Suprapubic skin (tissue), 4 donors: ENCODE measurements at regions not wholly inside any gene's neighbourhood (a gene's known extent, or its start where the extent isn't known, plus 50 kb on each side); places are given as distances from the start of the nearest gene placed in this dataset.

Experiments used
- DNase-seq, 2 donors: peaks; one replicate each; pipeline ENCODE4 v3.0.0-alpha.2; 2019; ENCODE audit warnings: low spot score in 2 of 2
- H3K27ac ChIP-seq: fragments of 200-600 bp; sonication (generic); one replicate; pipeline ENCODE4 v1.5.1; 2019
- H3K27me3 ChIP-seq: fragments of 200-600 bp; sonication (generic); one replicate; pipeline ENCODE4 v1.5.1; 2019
- H3K36me3 ChIP-seq: fragments of 200-600 bp; sonication (generic); one replicate; pipeline ENCODE4 v1.5.1; 2019
- H3K4me1 ChIP-seq: fragments of 200-600 bp; sonication (generic); one replicate; pipeline ENCODE4 v1.5.1; 2019
- H3K4me3 ChIP-seq: fragments of 200-600 bp; sonication (generic); one replicate; pipeline ENCODE4 v1.5.1; 2019; ENCODE audit warnings: mild to moderate bottlenecking
- H3K9me3 ChIP-seq: fragments of 200-600 bp; sonication (generic); one replicate; pipeline ENCODE4 v1.5.1; 2019
- EP300 ChIP-seq: sonication (generic); formaldehyde crosslinking; IDR thresholded peaks from one replicate; pipeline ENCODE4 v1.6.1; 2017; ENCODE audit warnings: antibody characterized with exemption
- POLR2A ChIP-seq, 2 donors: fragments of 450-650 bp; IDR thresholded peaks; one replicate each; pipeline ENCODE4 v1.6.1; 2017; ENCODE audit warnings: antibody characterized with exemption in 2 of 2, mild to moderate bottlenecking in 2 of 2, moderate library complexity in 2 of 2
- POLR2AphosphoS5 ChIP-seq, 3 donors: sonication (generic); formaldehyde crosslinking; IDR thresholded peaks; one replicate each; pipeline ENCODE4 v1.6.1; 2017; ENCODE audit warnings: antibody characterized with exemption in 3 of 3
- WGBS: methylation state at CpG from one replicate; pipeline ENCODE4 v1.1.5; 2018; 5-methylcytosine and 5-hydroxymethylcytosine counted together
- TF ChIP-seq, protein P1 (sequence below), 2 donors: fragments of 200-600 bp in 1 of 2; fragments of 450-650 bp in 1 of 2; sonication (generic) in 1 of 2; IDR thresholded peaks; one replicate each; pipeline ENCODE4 v1.5.1; 2016 to 2019; ENCODE audit warnings: antibody characterized with exemption in 2 of 2, mild to moderate bottlenecking in 1 of 2, moderate library complexity in 1 of 2

DNA sequence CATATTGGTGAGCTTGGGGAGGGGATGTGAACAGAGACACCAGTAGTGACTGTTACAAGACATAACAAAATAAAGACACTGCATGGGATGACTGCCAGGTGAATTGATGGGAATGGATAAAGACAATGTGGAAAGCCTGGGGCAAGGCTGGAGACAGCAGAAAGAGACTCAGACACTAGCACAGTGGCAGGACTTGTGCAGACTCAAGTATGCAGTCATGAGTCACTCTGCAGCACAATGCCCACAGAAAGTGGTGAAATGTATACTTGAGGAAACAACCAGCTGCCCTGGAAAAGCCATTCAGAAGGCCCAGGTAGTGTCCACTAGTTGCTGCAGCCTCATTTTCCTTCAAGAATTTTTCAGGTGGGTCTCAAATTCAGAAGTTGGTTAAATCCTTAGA, 452.3 kb downstream of the MID1IP1 start:
- Histone ChIP-seq H3K4me3 (no peak overlapping the region), H3K4me1 (no peaks in the 10 kb centered on the region), H3K27ac (no peak overlapping the region), H3K36me3 (no peaks in the 10 kb centered on the region), H3K9me3 (no peaks in the 10 kb centered on the region), H3K27me3 (no peaks in the 10 kb centered on the region)
- no peak for DNase-seq
- TF ChIP-seq EP300 = no peak
- no peak for TF ChIP-seq POLR2A (IDR thresholded peaks at IDR 0.05)
- no peak for TF ChIP-seq POLR2AphosphoS5 (IDR thresholded peaks at IDR 0.05)
- TF ChIP-seq, protein P1, sequence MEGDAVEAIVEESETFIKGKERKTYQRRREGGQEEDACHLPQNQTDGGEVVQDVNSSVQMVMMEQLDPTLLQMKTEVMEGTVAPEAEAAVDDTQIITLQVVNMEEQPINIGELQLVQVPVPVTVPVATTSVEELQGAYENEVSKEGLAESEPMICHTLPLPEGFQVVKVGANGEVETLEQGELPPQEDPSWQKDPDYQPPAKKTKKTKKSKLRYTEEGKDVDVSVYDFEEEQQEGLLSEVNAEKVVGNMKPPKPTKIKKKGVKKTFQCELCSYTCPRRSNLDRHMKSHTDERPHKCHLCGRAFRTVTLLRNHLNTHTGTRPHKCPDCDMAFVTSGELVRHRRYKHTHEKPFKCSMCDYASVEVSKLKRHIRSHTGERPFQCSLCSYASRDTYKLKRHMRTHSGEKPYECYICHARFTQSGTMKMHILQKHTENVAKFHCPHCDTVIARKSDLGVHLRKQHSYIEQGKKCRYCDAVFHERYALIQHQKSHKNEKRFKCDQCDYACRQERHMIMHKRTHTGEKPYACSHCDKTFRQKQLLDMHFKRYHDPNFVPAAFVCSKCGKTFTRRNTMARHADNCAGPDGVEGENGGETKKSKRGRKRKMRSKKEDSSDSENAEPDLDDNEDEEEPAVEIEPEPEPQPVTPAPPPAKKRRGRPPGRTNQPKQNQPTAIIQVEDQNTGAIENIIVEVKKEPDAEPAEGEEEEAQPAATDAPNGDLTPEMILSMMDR (IDR thresholded peaks at IDR 0.05) = no peak

DNA sequence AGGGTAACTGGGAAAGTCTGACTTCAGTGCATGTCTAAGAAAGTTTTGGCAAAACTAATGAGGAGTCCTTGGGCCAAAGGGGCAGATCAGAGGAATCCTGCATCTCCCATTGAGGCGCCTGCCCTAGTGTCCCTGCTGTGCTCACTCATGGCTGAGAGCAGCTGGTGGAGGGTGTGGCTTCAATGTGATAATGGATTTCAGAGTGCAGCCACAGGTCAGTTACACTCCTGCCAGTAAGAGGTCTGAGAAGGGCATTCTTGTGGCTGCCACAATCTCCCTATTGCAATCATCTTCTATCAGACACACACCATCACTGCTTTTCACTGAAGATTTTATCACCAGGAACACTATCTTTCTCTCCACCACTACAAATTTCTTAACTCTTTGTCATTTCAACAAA, 457.1 kb downstream of the MID1IP1 start:
- Histone ChIP-seq H3K27me3 (no peaks in the 10 kb centered on the region), H3K27ac (no peak overlapping the region), H3K9me3 (no peaks in the 10 kb centered on the region), H3K4me1 (no peaks in the 10 kb centered on the region), H3K4me3 (no peak overlapping the region), H3K36me3 (no peaks in the 10 kb centered on the region)
- 25% methylated on average over 1 of the region's 1 CpG for WGBS
- DNase-seq = no peak
- TF ChIP-seq POLR2AphosphoS5 (IDR thresholded peaks at IDR 0.05) (no peak), EP300 (no peak), POLR2A (IDR thresholded peaks at IDR 0.05) (no peak)
- TF ChIP-seq, protein P1 (IDR thresholded peaks at IDR 0.05) = no peak

DNA sequence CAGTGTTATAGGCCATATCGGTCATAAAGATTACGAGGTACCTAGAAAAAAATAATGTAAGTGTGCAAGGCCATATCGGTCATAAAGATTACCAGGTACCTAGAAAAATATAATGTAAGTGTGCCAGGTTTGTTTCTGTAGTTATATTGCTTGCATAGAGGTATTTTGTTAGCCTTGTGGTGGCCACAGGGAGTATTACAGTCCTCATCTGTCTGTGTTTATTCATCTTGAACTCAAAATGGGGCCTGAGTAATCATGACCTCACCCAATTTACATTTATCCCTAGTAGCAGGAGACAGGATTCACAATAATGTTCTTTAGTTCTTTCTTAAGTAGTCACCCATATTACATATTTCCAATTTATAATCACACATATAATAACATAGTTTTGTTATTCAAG, 459.7 kb downstream of the MID1IP1 start:
- Histone ChIP-seq H3K9me3 (no peaks in the 10 kb centered on the region), H3K36me3 (no peaks in the 10 kb centered on the region), H3K4me3 (no peak overlapping the region), H3K27ac (no peak overlapping the region), H3K27me3 (no peaks in the 10 kb centered on the region), H3K4me1 (no peaks in the 10 kb centered on the region)
- WGBS = 90% methylated on average over 3 of the region's 3 CpGs
- no peak for DNase-seq
- TF ChIP-seq, protein P1 (IDR thresholded peaks at IDR 0.05) = no peak
- TF ChIP-seq POLR2A (IDR thresholded peaks at IDR 0.05) (no peak), POLR2AphosphoS5 (IDR thresholded peaks at IDR 0.05) (no peak), EP300 (no peak)

DNA sequence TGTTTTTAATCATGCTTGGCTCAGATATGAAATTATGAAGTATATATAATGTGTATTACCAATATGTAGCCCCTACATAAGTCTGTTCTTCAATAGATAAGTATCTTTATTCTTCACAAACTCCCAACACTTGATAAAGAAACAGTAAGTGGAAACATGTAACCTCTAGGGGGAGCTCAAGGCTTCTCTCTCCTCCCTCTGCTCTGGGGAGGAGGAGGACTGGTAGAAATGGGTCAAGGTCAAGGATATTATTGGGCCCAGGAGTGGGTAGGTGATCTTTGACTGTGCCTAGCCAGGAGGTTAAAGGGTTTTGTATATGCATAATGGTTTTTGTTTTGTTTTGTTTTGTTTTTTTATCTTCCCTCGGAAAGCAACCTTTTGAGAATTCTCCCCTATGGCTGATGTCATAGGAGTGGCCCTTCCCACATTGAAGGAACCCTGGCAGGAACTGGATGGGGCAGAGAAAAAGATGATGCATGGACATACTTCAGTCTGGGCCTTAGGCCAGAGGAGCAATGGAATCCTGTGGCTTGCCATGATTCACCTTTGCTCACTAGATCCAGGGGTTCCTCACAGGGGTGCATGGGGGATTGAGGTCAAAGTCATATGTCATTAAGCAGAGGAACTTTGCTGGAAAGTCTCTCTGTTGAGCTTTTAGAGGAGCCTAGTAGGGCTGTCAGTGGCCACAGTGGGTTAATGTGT, 460.3 kb downstream of the MID1IP1 start:
- TF ChIP-seq POLR2A (IDR thresholded peaks at IDR 0.05) (no peak), EP300 (no peak)
- TF ChIP-seq, protein P1 (IDR thresholded peaks at IDR 0.05) = peak; percentile 12 to 27
- H3K4me3 ChIP-seq = no peak overlapping the region
- no peaks in the 10 kb centered on the region for H3K4me1 ChIP-seq
- WGBS = 62% methylated on average over 1 of the region's 1 CpG
- H3K27me3 ChIP-seq = no peaks in the 10 kb centered on the region
- DNase-seq = no peak
- H3K36me3 ChIP-seq = no peaks in the 10 kb centered on the region
- H3K27ac ChIP-seq = no peak overlapping the region
- no peaks in the 10 kb centered on the region for H3K9me3 ChIP-seq

DNA sequence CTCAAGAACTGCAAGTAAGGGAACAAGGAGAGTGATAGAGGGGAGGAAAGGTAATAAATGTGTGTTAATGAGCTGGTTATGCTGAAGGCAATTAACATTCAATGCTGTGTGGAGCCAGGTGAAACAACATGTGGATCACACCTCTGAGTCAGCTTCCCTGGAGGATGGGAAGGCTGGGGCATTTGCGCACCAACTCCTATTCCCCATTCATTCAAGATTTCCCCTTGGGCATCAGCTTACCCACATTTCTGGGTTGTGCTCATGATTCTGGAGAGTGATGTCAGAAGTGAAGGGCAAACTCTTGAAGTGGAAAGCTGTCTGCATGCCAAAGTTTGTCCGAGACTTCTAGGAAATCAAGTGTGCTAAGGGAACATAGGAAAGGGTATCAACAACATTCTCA, 461.4 kb downstream of the MID1IP1 start:
- H3K27ac ChIP-seq = no peak overlapping the region
- no peaks in the 10 kb centered on the region for H3K36me3 ChIP-seq
- H3K27me3 ChIP-seq = no peaks in the 10 kb centered on the region
- no peak for DNase-seq
- 79% methylated on average over 2 of the region's 2 CpGs for WGBS
- no peak for TF ChIP-seq POLR2A (IDR thresholded peaks at IDR 0.05)
- TF ChIP-seq EP300 = no peak
- TF ChIP-seq, protein P1 (IDR thresholded peaks at IDR 0.05) = no peak
- no peak for TF ChIP-seq POLR2AphosphoS5 (IDR thresholded peaks at IDR 0.05)
- H3K9me3 ChIP-seq = no peaks in the 10 kb centered on the region
- no peak overlapping the region for H3K4me3 ChIP-seq
- H3K4me1 ChIP-seq = no peaks in the 10 kb centered on the region
